HUES48 (cell line): ENCODE measurements at regions not wholly inside any gene's neighbourhood (a gene's known extent, or its start where the extent isn't known, plus 50 kb on each side); places are given as distances from the start of the nearest gene placed in this dataset.

Experiments
- H3K27ac ChIP-seq: one replicate; pipeline ENCODE4 v1.7.0; 2013; ENCODE audit warnings: low read depth, low read length, inconsistent platforms
- H3K27me3 ChIP-seq: 2 replicates; pipeline ENCODE4 v1.6.1; 2013; ENCODE audit warnings: mild to moderate bottlenecking, low read length; ENCODE audit not compliant: control insufficient read depth, insufficient read depth
- H3K36me3 ChIP-seq: 2 replicates; pipeline ENCODE4 v1.6.1; 2013; ENCODE audit warnings: low read length; ENCODE audit not compliant: control insufficient read depth, insufficient read depth
- H3K4me1 ChIP-seq: 2 replicates; pipeline ENCODE4 v1.6.1; 2013; ENCODE audit warnings: mild to moderate bottlenecking, low read length; ENCODE audit not compliant: control insufficient read depth, insufficient read depth
- H3K4me3 ChIP-seq: 2 replicates; pipeline ENCODE4 v1.5.1; 2013; ENCODE audit warnings: mild to moderate bottlenecking, low read depth, low read length
- H3K9ac ChIP-seq: 2 replicates; pipeline ENCODE4 v1.6.1; 2013; ENCODE audit warnings: mild to moderate bottlenecking, low read depth, low read length, moderate library complexity
- H3K9me3 ChIP-seq: 2 replicates; pipeline ENCODE4 v1.6.1; 2013; ENCODE audit warnings: low read length; ENCODE audit not compliant: control insufficient read depth, insufficient read depth

GRCh38 chr3:127393131-127393820 is 105.4 kb upstream of the PRR20G start:
- Histone ChIP-seq H3K36me3 (no peaks in the 10 kb centered on the region), H3K27me3 (no peaks in the 10 kb centered on the region), H3K4me3 (no peak overlapping the region), H3K9me3 (no peaks in the 10 kb centered on the region), H3K27ac (no peak overlapping the region), H3K9ac (no peak overlapping the region), H3K4me1 (peaks cover 25% of the 10 kb centered on the region)

DNA sequence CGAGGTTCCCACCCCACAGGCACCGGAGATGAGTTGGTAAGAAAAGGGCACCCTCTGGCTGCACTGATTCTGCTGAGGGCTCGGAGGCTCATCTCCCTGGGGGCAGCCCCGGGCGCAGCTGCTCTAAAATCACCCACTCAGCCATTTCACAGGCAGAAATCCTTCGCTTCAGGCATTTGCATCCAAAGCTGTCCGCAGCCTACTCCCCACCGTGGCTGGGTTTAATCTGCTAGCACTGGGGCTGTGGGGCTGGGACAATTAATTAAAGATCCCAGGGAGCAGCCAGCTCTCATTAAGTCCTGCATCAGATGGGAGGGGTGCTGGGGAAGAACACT is 104.3 kb upstream of the PRR20G start:
- Histone ChIP-seq H3K36me3 (no peaks in the 10 kb centered on the region), H3K9me3 (no peaks in the 10 kb centered on the region), H3K4me3 (no peak overlapping the region), H3K27ac (no peak overlapping the region), H3K27me3 (no peaks in the 10 kb centered on the region), H3K9ac (no peak overlapping the region), H3K4me1 (peaks cover 22% of the 10 kb centered on the region)

DNA sequence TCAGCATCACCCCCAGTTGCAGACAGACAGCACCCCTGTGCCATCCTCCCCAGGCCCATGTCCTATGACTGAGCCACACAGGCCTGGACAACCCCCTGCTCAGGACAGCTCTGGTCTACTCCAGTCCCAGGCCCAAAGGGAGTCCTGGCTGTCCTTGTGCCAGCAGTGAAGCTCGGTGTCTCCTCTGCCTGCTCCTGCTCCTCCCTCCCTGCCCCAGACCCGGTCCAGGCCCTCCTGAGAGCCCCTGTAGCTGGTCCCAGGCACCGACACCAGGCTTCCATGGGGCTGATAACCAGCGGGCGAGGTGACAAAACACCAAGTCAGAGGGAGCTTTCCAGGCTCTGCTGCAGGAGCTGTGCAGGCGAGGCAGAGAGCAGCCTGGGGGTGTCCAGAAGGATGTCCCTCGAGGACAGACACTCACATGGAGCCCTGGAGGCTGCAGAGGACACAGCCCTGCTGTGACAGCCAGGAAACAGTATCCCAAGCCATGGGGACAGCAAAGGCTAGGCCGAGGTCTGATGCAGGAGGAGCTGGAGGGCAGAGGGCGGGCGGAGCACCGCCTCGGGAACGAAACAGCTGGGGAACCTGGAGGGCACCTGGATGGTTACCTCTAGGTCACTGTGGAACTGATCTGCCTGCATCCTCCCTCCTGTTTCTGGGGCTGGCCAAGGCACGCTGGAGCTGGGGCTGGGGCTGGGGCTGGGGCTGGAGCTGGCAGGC is 103.8 kb upstream of the PRR20G start:
- Histone ChIP-seq H3K27ac (no peak overlapping the region), H3K4me3 (no peak overlapping the region), H3K4me1 (peaks cover 17% of the 10 kb centered on the region), H3K9ac (no peak overlapping the region), H3K9me3 (no peaks in the 10 kb centered on the region), H3K36me3 (no peaks in the 10 kb centered on the region), H3K27me3 (no peaks in the 10 kb centered on the region)

GRCh38 chr3:127390365-127391025 is 102.6 kb upstream of the PRR20G start:
- no peak overlapping the region for H3K27ac ChIP-seq
- no peak overlapping the region for H3K9ac ChIP-seq
- no peaks in the 10 kb centered on the region for H3K27me3 ChIP-seq
- H3K4me1 ChIP-seq, result peaks cover 6% of the 10 kb centered on the region
- no peak overlapping the region for H3K4me3 ChIP-seq
- H3K9me3 ChIP-seq, result no peaks in the 10 kb centered on the region
- no peaks in the 10 kb centered on the region for H3K36me3 ChIP-seq

GRCh38 chr3:127389913-127390312 is 102.1 kb upstream of the PRR20G start:
- Histone ChIP-seq H3K27me3 (no peaks in the 10 kb centered on the region), H3K36me3 (no peaks in the 10 kb centered on the region), H3K4me3 (no peak overlapping the region), H3K9ac (no peak overlapping the region), H3K4me1 (peaks cover 1% of the 10 kb centered on the region; the same call in 1 of the 2 replicates), H3K27ac (no peak overlapping the region), H3K9me3 (no peaks in the 10 kb centered on the region)

- H3K27me3 ChIP-seq, result no peaks in the 10 kb centered on the region
- H3K27ac ChIP-seq, result no peak overlapping the region
- H3K9me3 ChIP-seq, result no peaks in the 10 kb centered on the region
- H3K4me1 ChIP-seq, result no peaks in the 10 kb centered on the region
- no peak overlapping the region for H3K4me3 ChIP-seq
- H3K36me3 ChIP-seq, result no peaks in the 10 kb centered on the region
- H3K9ac ChIP-seq, result no peak overlapping the region
Observed at GRCh38 chr3:127389420-127389819, 101.6 kb upstream of the PRR20G start.

DNA sequence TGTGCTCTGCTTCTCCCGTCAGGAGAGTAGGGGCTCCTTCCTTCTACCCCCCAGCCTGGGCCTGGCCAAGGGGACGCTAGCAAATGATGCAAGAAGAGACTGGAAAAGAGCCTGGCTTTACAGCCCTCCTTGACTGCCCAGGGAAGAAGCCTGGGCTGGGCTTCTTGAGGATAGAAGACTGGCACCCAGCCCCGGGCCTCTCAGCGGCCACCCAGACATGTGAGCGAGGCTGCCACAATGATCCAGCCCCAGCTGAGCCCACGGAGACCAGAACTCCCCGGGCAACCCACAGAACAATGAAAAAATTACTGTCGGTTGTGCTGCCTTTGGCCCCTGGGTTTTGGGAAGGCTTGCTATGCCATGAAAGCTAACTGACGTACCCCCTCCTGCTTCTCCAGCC is 100.6 kb upstream of the PRR20G start:
- Histone ChIP-seq H3K4me1 (no peaks in the 10 kb centered on the region), H3K9ac (no peak overlapping the region), H3K36me3 (no peaks in the 10 kb centered on the region), H3K27ac (no peak overlapping the region), H3K27me3 (no peaks in the 10 kb centered on the region), H3K4me3 (no peak overlapping the region), H3K9me3 (no peaks in the 10 kb centered on the region)

- Histone ChIP-seq H3K9ac (no peak overlapping the region), H3K9me3 (0 out of 2 replicates have a peak, but pooled peaks cover 3% of the 10 kb centered on the region), H3K27me3 (no peaks in the 10 kb centered on the region), H3K27ac (no peak overlapping the region), H3K4me1 (no peaks in the 10 kb centered on the region), H3K4me3 (no peak overlapping the region), H3K36me3 (no peaks in the 10 kb centered on the region)
Observed at GRCh38 chr3:127387556-127388153, 99.8 kb upstream of the PRR20G start.

GRCh38 chr3:127387119-127387518 is 99.3 kb upstream of the PRR20G start:
- H3K9me3 ChIP-seq, result 0 out of 2 replicates have a peak, but pooled peaks cover 3% of the 10 kb centered on the region
- no peaks in the 10 kb centered on the region for H3K27me3 ChIP-seq
- no peak overlapping the region for H3K4me3 ChIP-seq
- H3K4me1 ChIP-seq, result no peaks in the 10 kb centered on the region
- no peak overlapping the region for H3K9ac ChIP-seq
- H3K27ac ChIP-seq, result no peak overlapping the region
- no peaks in the 10 kb centered on the region for H3K36me3 ChIP-seq

DNA sequence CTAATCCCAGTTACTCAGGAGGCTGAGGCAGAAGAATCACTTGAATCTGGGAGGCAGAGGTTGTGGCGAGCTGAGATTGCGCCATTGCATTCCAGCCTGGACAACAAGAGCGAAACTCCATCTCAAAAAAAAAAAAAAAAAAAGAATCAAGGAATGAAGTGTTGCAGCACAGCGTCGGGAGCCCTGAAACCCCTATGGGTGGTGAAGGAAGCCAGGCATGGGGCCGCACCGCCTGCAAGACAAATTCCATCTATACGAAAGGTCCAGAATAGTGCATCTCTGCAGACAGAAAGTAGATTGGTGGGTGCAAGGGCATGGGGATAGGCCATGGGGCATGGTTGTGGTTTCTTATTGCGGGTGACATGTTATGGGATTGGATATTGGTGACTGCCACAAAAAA is 98.6 kb upstream of the PRR20G start:
- H3K4me3 ChIP-seq, result no peak overlapping the region
- no peaks in the 10 kb centered on the region for H3K36me3 ChIP-seq
- H3K4me1 ChIP-seq, result no peaks in the 10 kb centered on the region
- H3K27ac ChIP-seq, result no peak overlapping the region
- H3K9ac ChIP-seq, result no peak overlapping the region
- H3K9me3 ChIP-seq, result 0 out of 2 replicates have a peak, but pooled peaks cover 3% of the 10 kb centered on the region
- H3K27me3 ChIP-seq, result no peaks in the 10 kb centered on the region

DNA sequence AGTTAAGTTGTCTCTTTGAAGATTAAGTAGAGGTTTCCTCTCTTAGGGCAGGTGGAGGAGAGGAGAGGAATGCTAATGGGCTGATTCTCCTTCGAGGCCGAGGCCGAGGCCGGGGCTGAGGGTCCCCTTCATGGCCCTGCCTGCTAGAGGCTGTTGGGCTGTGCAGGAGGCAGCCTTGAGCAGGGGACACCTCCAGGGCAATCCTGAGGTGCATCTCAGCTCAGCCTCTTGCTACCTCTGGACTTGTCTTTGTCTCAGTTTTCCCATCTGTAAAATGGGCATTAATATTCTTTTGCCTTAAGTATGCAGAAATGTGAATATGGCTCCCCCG is 97.7 kb upstream of the PRR20G start:
- no peak overlapping the region for H3K27ac ChIP-seq
- H3K27me3 ChIP-seq, result no peaks in the 10 kb centered on the region
- no peaks in the 10 kb centered on the region for H3K4me1 ChIP-seq
- H3K9ac ChIP-seq, result no peak overlapping the region
- 0 out of 2 replicates have a peak, but pooled peaks cover 3% of the 10 kb centered on the region for H3K9me3 ChIP-seq
- no peaks in the 10 kb centered on the region for H3K36me3 ChIP-seq
- no peak overlapping the region for H3K4me3 ChIP-seq
